ENCODE measurements at regions not wholly inside any gene's neighbourhood (a gene's known extent, or its start where the extent isn't known, plus 50 kb on each side); places are given as distances from the start of the nearest gene placed in this dataset.

GRCh38 chr2:177058747-177059146, 153.8 kb upstream of the HNRNPA3 start:
- DNase-seq (ENCODE audit: low read depth): no peak

- no peak for DNase-seq (ENCODE audit: low read depth)
Measured at GRCh38 chr2:177059293-177059692, 153.3 kb upstream of the HNRNPA3 start.

- no peak for DNase-seq (ENCODE audit: low read depth)
Measured at GRCh38 chr2:177063331-177063730, 149.3 kb upstream of the HNRNPA3 start.

GRCh38 chr2:177064422-177064821, 148.2 kb upstream of the HNRNPA3 start:
- DNase-seq (ENCODE audit: low read depth): no peak

GRCh38 chr2:177068967-177069366, 143.6 kb upstream of the HNRNPA3 start:
- no peak for DNase-seq (ENCODE audit: low read depth)

- DNase-seq (ENCODE audit: low read depth): no peak
Measured at GRCh38 chr2:177072090-177072489, 140.5 kb upstream of the HNRNPA3 start.

GRCh38 chr2:177073611-177074010, 139.0 kb upstream of the HNRNPA3 start:
- no peak for DNase-seq (ENCODE audit: low read depth)

GRCh38 chr2:177074099-177074710, 138.4 kb upstream of the HNRNPA3 start:
- no peak for DNase-seq (ENCODE audit: low read depth)

GRCh38 chr2:177075254-177075653, 137.3 kb upstream of the HNRNPA3 start:
- peak; percentile 27 for DNase-seq (ENCODE audit: low read depth)

GRCh38 chr2:177076636-177077179, 135.9 kb upstream of the HNRNPA3 start:
- DNase-seq (ENCODE audit: low read depth): no peak

- no peak for DNase-seq (ENCODE audit: low read depth)
Measured at GRCh38 chr2:177077778-177078177, 134.8 kb upstream of the HNRNPA3 start.

GRCh38 chr2:177078416-177078815, 134.2 kb upstream of the HNRNPA3 start:
- DNase-seq (ENCODE audit: low read depth): peak; percentile 28

- DNase-seq (ENCODE audit: low read depth): peak; percentile 6
Measured at GRCh38 chr2:177078855-177079254, 133.7 kb upstream of the HNRNPA3 start.

GRCh38 chr2:177080746-177081284, 131.8 kb upstream of the HNRNPA3 start:
- DNase-seq (ENCODE audit: low read depth): no peak

- DNase-seq (ENCODE audit: low read depth): no peak
Measured at GRCh38 chr2:177084607-177085006, 128.0 kb upstream of the HNRNPA3 start.

- DNase-seq (ENCODE audit: low read depth): no peak
Measured at GRCh38 chr2:177088529-177088928, 124.1 kb upstream of the HNRNPA3 start.

- DNase-seq (ENCODE audit: low read depth): no peak
Measured at GRCh38 chr2:177090967-177091366, 121.6 kb upstream of the HNRNPA3 start.

- no peak for DNase-seq (ENCODE audit: low read depth)
Measured at GRCh38 chr2:177093371-177093770, 119.2 kb upstream of the HNRNPA3 start.

GRCh38 chr2:177098001-177098613, 114.5 kb upstream of the HNRNPA3 start:
- DNase-seq (ENCODE audit: low read depth): no peak

- no peak for DNase-seq (ENCODE audit: low read depth)
Measured at GRCh38 chr2:177101930-177102329, 110.7 kb upstream of the HNRNPA3 start.

GRCh38 chr2:177106212-177106611, 106.4 kb upstream of the HNRNPA3 start:
- DNase-seq (ENCODE audit: low read depth): peak; percentile 13

GRCh38 chr2:177108890-177109289, 103.7 kb upstream of the HNRNPA3 start:
- no peak for DNase-seq (ENCODE audit: low read depth)

GRCh38 chr2:177114712-177115111, 97.9 kb upstream of the HNRNPA3 start:
- no peak for DNase-seq (ENCODE audit: low read depth)

All from Daoy (cell line).